ENCODE measurements at regions not wholly inside any gene's neighbourhood (a gene's known extent, or its start where the extent isn't known, plus 50 kb on each side); places are given as distances from the start of the nearest gene placed in this dataset.

DNA sequence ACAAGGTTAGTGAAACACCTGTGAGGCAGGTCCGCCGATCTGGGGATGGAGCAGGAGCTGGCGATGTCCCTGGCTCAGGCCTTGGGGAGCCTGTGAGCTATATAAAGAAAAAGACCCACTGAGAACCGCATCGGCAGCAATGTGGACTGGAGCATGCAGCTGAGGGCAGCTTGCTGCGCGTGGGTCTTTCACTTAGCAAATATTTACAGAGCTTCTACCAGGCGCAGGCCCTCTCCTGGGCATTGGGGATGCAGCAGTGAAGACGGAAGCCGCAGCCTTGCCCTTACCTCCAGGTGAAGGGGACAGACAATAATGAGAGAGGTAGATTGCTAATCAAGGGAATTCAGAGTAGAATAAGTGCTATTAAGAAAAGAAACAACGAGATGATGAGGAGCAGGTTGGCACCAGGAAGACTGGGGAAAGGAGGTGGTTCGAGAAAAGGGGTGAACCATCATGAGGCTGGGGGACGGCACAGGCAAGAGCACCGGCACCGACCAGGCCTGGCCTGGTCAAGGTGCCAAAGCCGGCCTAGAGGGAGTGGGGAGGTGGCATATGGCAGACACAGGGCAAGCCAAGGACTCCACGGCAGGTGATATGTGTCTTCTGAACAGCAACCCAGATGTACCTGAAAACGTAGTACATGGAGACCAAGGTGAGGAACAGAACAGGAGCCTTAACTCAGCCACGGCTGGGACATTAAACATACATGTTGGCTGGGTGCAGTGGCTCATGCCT lies 60.7 kb upstream of the PAX7 start:
- TF ChIP-seq POLR2A (IDR thresholded peaks at IDR 0.05): no peak
- TF ChIP-seq, protein P1, sequence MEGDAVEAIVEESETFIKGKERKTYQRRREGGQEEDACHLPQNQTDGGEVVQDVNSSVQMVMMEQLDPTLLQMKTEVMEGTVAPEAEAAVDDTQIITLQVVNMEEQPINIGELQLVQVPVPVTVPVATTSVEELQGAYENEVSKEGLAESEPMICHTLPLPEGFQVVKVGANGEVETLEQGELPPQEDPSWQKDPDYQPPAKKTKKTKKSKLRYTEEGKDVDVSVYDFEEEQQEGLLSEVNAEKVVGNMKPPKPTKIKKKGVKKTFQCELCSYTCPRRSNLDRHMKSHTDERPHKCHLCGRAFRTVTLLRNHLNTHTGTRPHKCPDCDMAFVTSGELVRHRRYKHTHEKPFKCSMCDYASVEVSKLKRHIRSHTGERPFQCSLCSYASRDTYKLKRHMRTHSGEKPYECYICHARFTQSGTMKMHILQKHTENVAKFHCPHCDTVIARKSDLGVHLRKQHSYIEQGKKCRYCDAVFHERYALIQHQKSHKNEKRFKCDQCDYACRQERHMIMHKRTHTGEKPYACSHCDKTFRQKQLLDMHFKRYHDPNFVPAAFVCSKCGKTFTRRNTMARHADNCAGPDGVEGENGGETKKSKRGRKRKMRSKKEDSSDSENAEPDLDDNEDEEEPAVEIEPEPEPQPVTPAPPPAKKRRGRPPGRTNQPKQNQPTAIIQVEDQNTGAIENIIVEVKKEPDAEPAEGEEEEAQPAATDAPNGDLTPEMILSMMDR (IDR thresholded peaks at IDR 0.05): no peak

Measured in heart left ventricle (tissue), 13 donors.